Sigmoid colon (tissue), 4 donors: ENCODE measurements at regions not wholly inside any gene's neighbourhood (a gene's known extent, or its start where the extent isn't known, plus 50 kb on each side); places are given as distances from the start of the nearest gene placed in this dataset.

ENCODE experiments used
- POLR2A ChIP-seq, 2 donors: fragments of 450-650 bp; IDR thresholded peaks; one replicate each; pipeline ENCODE4 v1.6.1; 2016; ENCODE audit warnings: antibody characterized with exemption in 2 of 2, mild to moderate bottlenecking in 2 of 2, moderate library complexity in 2 of 2
- POLR2AphosphoS5 ChIP-seq, 4 donors: sonication (generic); formaldehyde crosslinking; IDR thresholded peaks; one replicate each; pipeline ENCODE4 v1.6.1; 2017; ENCODE audit warnings: antibody characterized with exemption in 4 of 4
- TF ChIP-seq, protein P1 (sequence below), 4 experiments: fragments of 450-650 bp in 3 of 4; fragments of 200-600 bp in 1 of 4; IDR thresholded peaks; one replicate each; pipeline ENCODE4 v1.5.1; 2016 to 2019; ENCODE audit warnings: antibody characterized with exemption in 4 of 4, mild to moderate bottlenecking in 3 of 4, moderate library complexity in 2 of 4

DNA sequence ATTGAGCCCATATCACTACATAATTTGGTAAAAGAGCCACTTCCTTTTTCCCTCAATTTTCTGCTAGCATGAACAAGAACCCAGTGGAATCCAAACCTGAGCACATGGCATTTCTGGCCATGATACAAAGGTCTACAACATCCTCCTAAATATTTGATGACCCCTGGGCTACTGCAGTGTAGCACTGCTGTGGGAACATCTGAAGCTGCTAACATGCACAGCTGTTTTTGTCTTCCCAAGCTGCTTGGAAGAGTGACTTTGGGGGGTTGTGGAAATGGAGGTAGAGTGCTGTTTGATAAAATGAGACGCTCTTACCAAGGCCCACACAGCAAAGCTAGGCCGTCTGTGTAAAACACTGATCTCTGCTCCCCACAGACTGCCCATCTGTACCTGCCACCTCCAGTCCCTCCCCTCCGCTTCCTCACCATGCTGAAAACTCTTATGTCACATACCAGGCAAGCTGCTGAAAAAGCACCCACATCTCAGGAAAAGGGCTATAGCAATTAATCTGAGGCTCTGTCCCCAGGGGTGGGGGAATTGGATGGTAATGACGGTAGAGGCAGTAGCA, 197.2 kb upstream of the HNRNPA3 start:
- TF ChIP-seq POLR2A (IDR thresholded peaks at IDR 0.05) (no peak), POLR2AphosphoS5 (IDR thresholded peaks at IDR 0.05) (no peak)
- TF ChIP-seq, protein P1, sequence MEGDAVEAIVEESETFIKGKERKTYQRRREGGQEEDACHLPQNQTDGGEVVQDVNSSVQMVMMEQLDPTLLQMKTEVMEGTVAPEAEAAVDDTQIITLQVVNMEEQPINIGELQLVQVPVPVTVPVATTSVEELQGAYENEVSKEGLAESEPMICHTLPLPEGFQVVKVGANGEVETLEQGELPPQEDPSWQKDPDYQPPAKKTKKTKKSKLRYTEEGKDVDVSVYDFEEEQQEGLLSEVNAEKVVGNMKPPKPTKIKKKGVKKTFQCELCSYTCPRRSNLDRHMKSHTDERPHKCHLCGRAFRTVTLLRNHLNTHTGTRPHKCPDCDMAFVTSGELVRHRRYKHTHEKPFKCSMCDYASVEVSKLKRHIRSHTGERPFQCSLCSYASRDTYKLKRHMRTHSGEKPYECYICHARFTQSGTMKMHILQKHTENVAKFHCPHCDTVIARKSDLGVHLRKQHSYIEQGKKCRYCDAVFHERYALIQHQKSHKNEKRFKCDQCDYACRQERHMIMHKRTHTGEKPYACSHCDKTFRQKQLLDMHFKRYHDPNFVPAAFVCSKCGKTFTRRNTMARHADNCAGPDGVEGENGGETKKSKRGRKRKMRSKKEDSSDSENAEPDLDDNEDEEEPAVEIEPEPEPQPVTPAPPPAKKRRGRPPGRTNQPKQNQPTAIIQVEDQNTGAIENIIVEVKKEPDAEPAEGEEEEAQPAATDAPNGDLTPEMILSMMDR (IDR thresholded peaks at IDR 0.05): no peak
